SK-N-SH (cell line): ENCODE measurements at regions not wholly inside any gene's neighbourhood (a gene's known extent, or its start where the extent isn't known, plus 50 kb on each side); places are given as distances from the start of the nearest gene placed in this dataset.

ENCODE experiments used
- CTCF ChIA-PET: fragments of 300-600, 350-600 bp; formaldehyde crosslinking; extraction: SDS; loops from one replicate; lab custom pipeline; 2021; lab: Yijun Ruan, JAX
- POLR2A ChIA-PET: fragments of 350-600 bp; sonication (Branson Sonifier 250); formaldehyde crosslinking; extraction: SDS; loops from one replicate; lab custom pipeline; 2020; ENCODE audit warnings: antibody characterized with exemption, inconsistent platforms; lab: Yijun Ruan, JAX
- DNase-seq: peaks from one replicate; pipeline ENCODE4 v3.0.0; 2012
- H2AFZ ChIP-seq: fragments of 200-600 bp; sonication (generic); 2 replicates; pipeline ENCODE4 v1.8.1; 2016; ENCODE audit warnings: antibody characterized with exemption, mild to moderate bottlenecking, low read depth
- H3F3A ChIP-seq: fragments of 200-600 bp; sonication (generic); replicated peaks from 2 replicates; pipeline ENCODE3; 2016; ENCODE audit warnings: antibody characterized with exemption, mild to moderate bottlenecking; ENCODE audit not compliant: insufficient read depth
- H3K27ac ChIP-seq, 2 experiments: fragments of 200-500 bp in 1 of 2; fragments of 200-600 bp in 1 of 2; sonication (Bioruptor generic) in 1 of 2; sonication (generic), shearing (Covaris generic) in 1 of 2; 2 replicates each; pipeline versions ENCODE4 v1.5.1 to v1.6.1; 2014 to 2016; ENCODE audit warnings: low read depth in 2 of 2, inconsistent platforms in 1 of 2, low read length in 1 of 2, mild to moderate bottlenecking in 1 of 2, mixed read lengths in 1 of 2
- H3K27me3 ChIP-seq: fragments of 200-600 bp; sonication (generic), shearing (Covaris generic); 2 replicates; pipeline ENCODE4 v1.6.1; 2016; ENCODE audit warnings: mixed run types; ENCODE audit not compliant: insufficient read depth
- H3K36me3 ChIP-seq, 2 experiments: fragments of 200-500 bp in 1 of 2; fragments of 200-600 bp in 1 of 2; sonication (Bioruptor generic) in 1 of 2; sonication (generic) in 1 of 2; replicated peaks in 1 of 2; 2 replicates each; pipeline versions ENCODE3 to v1.5.1; 2014 to 2016; ENCODE audit warnings: low read length in 1 of 2, mild to moderate bottlenecking in 1 of 2; ENCODE audit not compliant: insufficient read depth in 2 of 2, control insufficient read depth in 1 of 2
- H3K4me1 ChIP-seq, 2 experiments: fragments of 200-500 bp in 1 of 2; fragments of 200-600 bp in 1 of 2; sonication (Bioruptor generic) in 1 of 2; sonication (generic), shearing (Covaris generic) in 1 of 2; 2 replicates each; pipeline versions ENCODE4 v1.5.1 to v1.6.1; 2014 to 2016; ENCODE audit warnings: low read depth in 1 of 2, low read length in 1 of 2, mixed run types in 1 of 2; ENCODE audit not compliant: insufficient read depth in 2 of 2, control insufficient read depth in 1 of 2
- H3K4me2 ChIP-seq: fragments of 200-600 bp; sonication (generic), shearing (Covaris generic); 2 replicates; pipeline ENCODE4 v1.6.1; 2017; ENCODE audit warnings: mixed run types
- H3K4me3 ChIP-seq, 2 experiments: fragments of 200-500 bp in 1 of 2; fragments of 200-600 bp in 1 of 2; sonication (Bioruptor generic) in 1 of 2; sonication (generic), shearing (Covaris generic) in 1 of 2; 2 replicates each; pipeline versions ENCODE4 v1.5.1 to v1.8.1; 2014 to 2016; ENCODE audit warnings: low read depth in 2 of 2, inconsistent platforms in 1 of 2, low read length in 1 of 2, mild to moderate bottlenecking in 1 of 2, mixed read lengths in 1 of 2, moderate library complexity in 1 of 2
- H3K79me2 ChIP-seq: fragments of 200-600 bp; sonication (generic); 2 replicates; pipeline ENCODE4 v1.8.1; 2017; ENCODE audit warnings: mild to moderate bottlenecking; ENCODE audit not compliant: insufficient read depth
- H3K9ac ChIP-seq: fragments of 200-600 bp; sonication (generic); 2 replicates; pipeline ENCODE4 v1.6.1; 2017; ENCODE audit warnings: mixed run types
- H3K9me2 ChIP-seq: fragments of 200-600 bp; sonication (generic); 2 replicates; pipeline ENCODE4 v1.6.1; 2017; ENCODE audit warnings: mixed run types
- H3K9me3 ChIP-seq: fragments of 200-600 bp; sonication (generic); 2 replicates; pipeline ENCODE4 v1.6.1; 2017; ENCODE audit warnings: mixed run types, mild to moderate bottlenecking, moderate library complexity
- H4K20me1 ChIP-seq: fragments of 200-600 bp; sonication (generic); 2 replicates; pipeline ENCODE4 v1.6.1; 2017; ENCODE audit warnings: mild to moderate bottlenecking, mixed run types; ENCODE audit not compliant: insufficient read depth
- CHD2 ChIP-seq: fragments of 150-350 bp; IDR thresholded peaks from 2 replicates; pipeline ENCODE4 v1.6.1; 2018; ENCODE audit warnings: low read length; ENCODE audit not compliant: partially characterized antibody
- ELF1 ChIP-seq: IDR thresholded peaks from 2 replicates; pipeline ENCODE4 v1.4.0; 2012
- EP300 ChIP-seq, 2 experiments: IDR thresholded peaks; 2 replicates each; pipeline versions ENCODE4 v1.4.0 to v1.6.1; 2012; ENCODE audit warnings: borderline replicate concordance in 1 of 2, low read depth in 1 of 2, low read length in 1 of 2
- EZH2phosphoT487 ChIP-seq: fragments of 200-600 bp; sonication (generic); IDR thresholded peaks from 2 replicates; pipeline ENCODE4 v1.6.1; 2017; ENCODE audit warnings: low read depth, mixed run types, mild to moderate bottlenecking, antibody characterized with exemption, moderate library complexity, borderline replicate concordance
- FOXJ3 ChIP-seq: sonication (generic); formaldehyde crosslinking; IDR thresholded peaks from 2 replicates; pipeline ENCODE4 v1.5.1; 2020; ENCODE audit warnings: mild to moderate bottlenecking, missing genetic modification reagents
- JUND ChIP-seq: IDR thresholded peaks from 2 replicates; pipeline ENCODE4 v1.4.0; 2012
- MEF2A ChIP-seq: IDR thresholded peaks from 2 replicates; pipeline ENCODE4 v1.4.0; 2012; ENCODE audit warnings: low read depth, borderline replicate concordance
- NFIC ChIP-seq: IDR thresholded peaks from 2 replicates; pipeline ENCODE4 v1.4.0; 2012; ENCODE audit warnings: borderline replicate concordance
- NRF1 ChIP-seq: IDR thresholded peaks from 2 replicates; pipeline ENCODE4 v1.6.1; 2012; ENCODE audit warnings: low read depth, mild to moderate bottlenecking, low read length
- POLR2AphosphoS5 ChIP-seq: IDR thresholded peaks from 2 replicates; pipeline ENCODE4 v1.6.1; 2012; ENCODE audit warnings: low read depth, low read length
- RCOR1 ChIP-seq: fragments of 150-350 bp; IDR thresholded peaks from 2 replicates; pipeline ENCODE4 v1.6.1; 2017; ENCODE audit warnings: antibody characterized with exemption, low read length
- RXRA ChIP-seq: IDR thresholded peaks from 2 replicates; pipeline ENCODE4 v1.4.0; 2012; ENCODE audit warnings: low read depth, mild to moderate bottlenecking, borderline replicate concordance
- SMC3 ChIP-seq: IDR thresholded peaks from 2 replicates; pipeline ENCODE4 v1.6.1; 2012; ENCODE audit warnings: low read depth, low read length, improper control_type of control experiment
- TAF1 ChIP-seq: IDR thresholded peaks from 2 replicates; pipeline ENCODE4 v1.6.1; 2012; ENCODE audit warnings: low read depth, mild to moderate bottlenecking, low read length, moderate library complexity, borderline replicate concordance
- TCF12 ChIP-seq: IDR thresholded peaks from 2 replicates; pipeline ENCODE4 v1.4.0; 2012
- TEAD4 ChIP-seq: IDR thresholded peaks from 2 replicates; pipeline ENCODE4 v1.4.0; 2012; ENCODE audit warnings: mild to moderate bottlenecking, borderline replicate concordance; ENCODE audit not compliant: insufficient read depth
- WGBS: methylation state at CpG from one replicate; pipeline ENCODE4 v1.1.6; 2017; ENCODE audit warnings: low lambda C conversion rate; 5-methylcytosine and 5-hydroxymethylcytosine counted together
- TF ChIP-seq, protein P1 (sequence below): IDR thresholded peaks from 2 replicates; pipeline ENCODE4 v1.4.0; 2012; ENCODE audit warnings: low read depth
- TF ChIP-seq, protein P2 (sequence below): IDR thresholded peaks from 2 replicates; pipeline ENCODE4 v1.4.0; 2012; ENCODE audit warnings: low read depth, borderline replicate concordance
- TF ChIP-seq, protein P3 (sequence below): IDR thresholded peaks from 2 replicates; pipeline ENCODE4 v1.4.0; 2012; ENCODE audit warnings: low read depth, borderline replicate concordance
- TF ChIP-seq, protein P4 (sequence below): IDR thresholded peaks from 2 replicates; pipeline ENCODE4; 2012
- TF ChIP-seq, protein P5 (sequence below): fragments of 200-600 bp; sonication (generic); IDR thresholded peaks from 2 replicates; pipeline ENCODE4 v1.6.1; 2017; ENCODE audit warnings: antibody characterized with exemption, mild to moderate bottlenecking, moderate library complexity

DNA sequence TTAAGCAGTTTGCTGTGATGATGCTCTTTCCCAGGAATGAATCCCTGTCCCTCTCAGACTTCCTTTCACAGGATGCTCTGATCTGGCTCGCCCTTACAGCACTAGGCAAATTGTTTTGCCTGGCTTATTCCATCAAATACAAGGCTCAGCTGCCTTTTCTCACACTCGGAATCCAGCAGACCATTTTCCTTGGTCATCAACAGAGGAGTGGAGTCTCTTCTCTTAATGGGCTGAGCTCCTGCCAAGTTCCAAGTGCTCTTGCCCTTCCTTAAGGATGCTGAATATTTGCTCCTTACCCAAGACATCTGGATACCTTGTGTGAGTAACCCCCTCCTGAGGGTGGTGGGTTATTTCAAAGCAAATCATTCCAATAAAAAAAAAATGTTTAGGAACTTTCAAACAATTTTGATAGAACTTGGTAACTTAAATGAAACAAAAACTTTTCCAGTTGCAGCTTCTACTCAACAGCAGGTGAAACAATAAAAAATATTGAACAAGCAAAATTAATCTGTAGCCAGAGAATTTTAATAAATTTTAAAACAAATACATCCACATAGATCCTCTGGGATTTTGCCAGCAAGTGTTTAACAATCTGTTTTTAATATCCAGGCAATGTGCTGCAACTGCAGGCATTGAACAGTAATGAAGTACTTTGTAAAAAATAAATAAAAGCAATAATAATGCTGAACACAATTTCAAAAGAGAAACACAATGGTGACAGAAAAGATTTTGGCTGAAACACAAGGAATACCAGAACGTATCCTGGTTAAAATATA is 264.0 kb upstream of the FAR2 start:
- POLR2A ChIA-PET = no interaction called here
- no peak overlapping the region for H3K9ac ChIP-seq
- 20% methylated on average over 3 of the region's 3 CpGs for WGBS
- no peaks in the 10 kb centered on the region for H4K20me1 ChIP-seq
- H2AFZ ChIP-seq = no peak overlapping the region
- TF ChIP-seq TCF12 = peak; percentile 78
- TF ChIP-seq, protein P1, sequence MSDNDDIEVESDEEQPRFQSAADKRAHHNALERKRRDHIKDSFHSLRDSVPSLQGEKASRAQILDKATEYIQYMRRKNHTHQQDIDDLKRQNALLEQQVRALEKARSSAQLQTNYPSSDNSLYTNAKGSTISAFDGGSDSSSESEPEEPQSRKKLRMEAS = no peak
- peak; percentile 16 to 33; a peak in 2 of 4 replicates for TF ChIP-seq EP300 (IDR thresholded peaks at IDR 0.05; ENCODE audit: borderline replicate concordance in 1 of 2, low read depth in 1 of 2, low read length in 1 of 2)
- TF ChIP-seq POLR2AphosphoS5 = no peak
- TF ChIP-seq, protein P2, sequence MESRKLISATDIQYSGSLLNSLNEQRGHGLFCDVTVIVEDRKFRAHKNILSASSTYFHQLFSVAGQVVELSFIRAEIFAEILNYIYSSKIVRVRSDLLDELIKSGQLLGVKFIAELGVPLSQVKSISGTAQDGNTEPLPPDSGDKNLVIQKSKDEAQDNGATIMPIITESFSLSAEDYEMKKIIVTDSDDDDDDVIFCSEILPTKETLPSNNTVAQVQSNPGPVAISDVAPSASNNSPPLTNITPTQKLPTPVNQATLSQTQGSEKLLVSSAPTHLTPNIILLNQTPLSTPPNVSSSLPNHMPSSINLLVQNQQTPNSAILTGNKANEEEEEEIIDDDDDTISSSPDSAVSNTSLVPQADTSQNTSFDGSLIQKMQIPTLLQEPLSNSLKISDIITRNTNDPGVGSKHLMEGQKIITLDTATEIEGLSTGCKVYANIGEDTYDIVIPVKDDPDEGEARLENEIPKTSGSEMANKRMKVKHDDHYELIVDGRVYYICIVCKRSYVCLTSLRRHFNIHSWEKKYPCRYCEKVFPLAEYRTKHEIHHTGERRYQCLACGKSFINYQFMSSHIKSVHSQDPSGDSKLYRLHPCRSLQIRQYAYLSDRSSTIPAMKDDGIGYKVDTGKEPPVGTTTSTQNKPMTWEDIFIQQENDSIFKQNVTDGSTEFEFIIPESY = no peak
- TF ChIP-seq TEAD4 = no peak
- TF ChIP-seq NFIC = peak; percentile 15; the same call in 1 of the 2 replicates
- TF ChIP-seq RCOR1 = 0 out of 2 replicates have a peak, but pooled peaks have one; percentile 22
- peak; percentile 4 for TF ChIP-seq CHD2
- H3K9me2 ChIP-seq = no peaks in the 10 kb centered on the region
- no peaks in the 10 kb centered on the region for H3K36me3 ChIP-seq
- peak overlapping the region; percentile 56 to 81; a peak in 3 of 4 replicates for H3K27ac ChIP-seq
- DNase-seq = peak; percentile 3
- no peaks in the 10 kb centered on the region for H3K79me2 ChIP-seq
- H3K9me3 ChIP-seq = no peaks in the 10 kb centered on the region
- H3F3A ChIP-seq = no peaks in the 10 kb centered on the region
- H3K27me3 ChIP-seq = no peaks in the 10 kb centered on the region
- H3K4me2 ChIP-seq = no peak overlapping the region
- no peak overlapping the region for H3K4me3 ChIP-seq
- CTCF ChIA-PET = interaction anchor here (0.7 to 1.2 kb wide), 2 partner anchors 10 to 311 kb away, joined by 3 read pairs; no protein-coding TSS in a partner anchor
- peaks cover 0 to 11% of the 10 kb centered on the region in 2 experiments; a peak in 2 of 4 replicates for H3K4me1 ChIP-seq

DNA sequence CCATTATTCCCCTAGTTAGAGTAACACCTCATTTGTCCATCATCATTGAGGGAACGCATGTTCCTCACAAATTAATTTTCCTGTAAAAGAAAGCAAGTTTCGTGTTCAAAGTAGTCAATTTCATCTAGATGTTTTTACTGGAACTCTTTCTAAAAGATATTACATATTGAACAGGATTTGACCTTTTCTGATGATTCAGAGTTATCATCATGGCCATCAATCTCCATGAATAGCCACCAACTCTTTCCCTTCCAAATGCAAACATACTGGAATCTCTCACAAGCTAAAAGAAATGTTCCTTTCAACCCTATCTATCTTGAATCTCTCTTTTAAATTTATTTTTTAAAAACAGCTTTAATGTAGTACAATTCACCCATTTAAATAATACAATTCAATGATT is 263.1 kb upstream of the FAR2 start:
- Histone ChIP-seq H3K4me3 (no peak overlapping the region), H3K4me2 (no peak overlapping the region), H3K4me1 (peaks cover 0 to 11% of the 10 kb centered on the region in 2 experiments; a peak in 2 of 4 replicates), H2AFZ (no peak overlapping the region), H3K27ac (peak overlapping the region; percentile 56 to 81; a peak in 3 of 4 replicates), H4K20me1 (no peaks in the 10 kb centered on the region), H3K27me3 (no peaks in the 10 kb centered on the region), H3K9me2 (no peaks in the 10 kb centered on the region), H3K9ac (no peak overlapping the region), H3K36me3 (no peaks in the 10 kb centered on the region), H3K79me2 (no peaks in the 10 kb centered on the region), H3K9me3 (no peaks in the 10 kb centered on the region), H3F3A (no peaks in the 10 kb centered on the region)
- no peak for DNase-seq
- ChIA-PET POLR2A (no interaction called here), CTCF (interaction anchor here (0.8 kb wide), 1 partner anchor 431 kb away, joined by 3 read pairs; no protein-coding TSS in a partner anchor)
- 57% methylated on average over 2 of the region's 2 CpGs for WGBS
- no peak for TF ChIP-seq TAF1
- no peak for TF ChIP-seq SMC3
- TF ChIP-seq NRF1 = no peak
- TF ChIP-seq RXRA = 0 out of 2 replicates have a peak, but pooled peaks have one; percentile 31
- TF ChIP-seq TCF12 = peak; percentile 48
- TF ChIP-seq, protein P3, sequence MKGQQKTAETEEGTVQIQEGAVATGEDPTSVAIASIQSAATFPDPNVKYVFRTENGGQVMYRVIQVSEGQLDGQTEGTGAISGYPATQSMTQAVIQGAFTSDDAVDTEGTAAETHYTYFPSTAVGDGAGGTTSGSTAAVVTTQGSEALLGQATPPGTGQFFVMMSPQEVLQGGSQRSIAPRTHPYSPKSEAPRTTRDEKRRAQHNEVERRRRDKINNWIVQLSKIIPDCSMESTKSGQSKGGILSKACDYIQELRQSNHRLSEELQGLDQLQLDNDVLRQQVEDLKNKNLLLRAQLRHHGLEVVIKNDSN = no peak
- TF ChIP-seq EZH2phosphoT487 = no peak
- TF ChIP-seq TEAD4 = no peak
- no peak for TF ChIP-seq FOXJ3 (CRISPR knock-in tag)
- TF ChIP-seq, protein P4, sequence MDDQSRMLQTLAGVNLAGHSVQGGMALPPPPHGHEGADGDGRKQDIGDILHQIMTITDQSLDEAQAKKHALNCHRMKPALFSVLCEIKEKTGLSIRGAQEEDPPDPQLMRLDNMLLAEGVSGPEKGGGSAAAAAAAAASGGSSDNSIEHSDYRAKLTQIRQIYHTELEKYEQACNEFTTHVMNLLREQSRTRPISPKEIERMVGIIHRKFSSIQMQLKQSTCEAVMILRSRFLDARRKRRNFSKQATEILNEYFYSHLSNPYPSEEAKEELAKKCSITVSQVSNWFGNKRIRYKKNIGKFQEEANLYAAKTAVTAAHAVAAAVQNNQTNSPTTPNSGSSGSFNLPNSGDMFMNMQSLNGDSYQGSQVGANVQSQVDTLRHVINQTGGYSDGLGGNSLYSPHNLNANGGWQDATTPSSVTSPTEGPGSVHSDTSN = peak; percentile 60
- no peak for TF ChIP-seq RCOR1
- no peak for TF ChIP-seq ELF1
- TF ChIP-seq, protein P5, sequence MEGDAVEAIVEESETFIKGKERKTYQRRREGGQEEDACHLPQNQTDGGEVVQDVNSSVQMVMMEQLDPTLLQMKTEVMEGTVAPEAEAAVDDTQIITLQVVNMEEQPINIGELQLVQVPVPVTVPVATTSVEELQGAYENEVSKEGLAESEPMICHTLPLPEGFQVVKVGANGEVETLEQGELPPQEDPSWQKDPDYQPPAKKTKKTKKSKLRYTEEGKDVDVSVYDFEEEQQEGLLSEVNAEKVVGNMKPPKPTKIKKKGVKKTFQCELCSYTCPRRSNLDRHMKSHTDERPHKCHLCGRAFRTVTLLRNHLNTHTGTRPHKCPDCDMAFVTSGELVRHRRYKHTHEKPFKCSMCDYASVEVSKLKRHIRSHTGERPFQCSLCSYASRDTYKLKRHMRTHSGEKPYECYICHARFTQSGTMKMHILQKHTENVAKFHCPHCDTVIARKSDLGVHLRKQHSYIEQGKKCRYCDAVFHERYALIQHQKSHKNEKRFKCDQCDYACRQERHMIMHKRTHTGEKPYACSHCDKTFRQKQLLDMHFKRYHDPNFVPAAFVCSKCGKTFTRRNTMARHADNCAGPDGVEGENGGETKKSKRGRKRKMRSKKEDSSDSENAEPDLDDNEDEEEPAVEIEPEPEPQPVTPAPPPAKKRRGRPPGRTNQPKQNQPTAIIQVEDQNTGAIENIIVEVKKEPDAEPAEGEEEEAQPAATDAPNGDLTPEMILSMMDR = no peak
- TF ChIP-seq MEF2A = no peak
- peak; percentile 38; the same call in 1 of the 2 replicates for TF ChIP-seq JUND
- TF ChIP-seq NFIC = peak; percentile 13; the same call in 1 of the 2 replicates
